ENCODE measurements at regions not wholly inside any gene's neighbourhood (a gene's known extent, or its start where the extent isn't known, plus 50 kb on each side); places are given as distances from the start of the nearest gene placed in this dataset.
"Not testable (repeated sequence)": the region's sequence is repeated elsewhere in the genome, so short reads cannot be mapped to it uniquely, and the experiment has no call there.

GRCh38 chr19:13712767-13713201, 51.5 kb upstream of the MRI1 start:
- no peak for DNase-seq (ENCODE audit: low spot score)

- DNase-seq (ENCODE audit: low spot score): no peak
Observed at GRCh38 chr19:13707915-13708314, 56.4 kb upstream of the MRI1 start.

- no peak for DNase-seq (ENCODE audit: low spot score)
Observed at GRCh38 chr19:13705928-13706447, 58.3 kb upstream of the MRI1 start.

- DNase-seq (ENCODE audit: low spot score): no peak
Observed at GRCh38 chr19:13705201-13705600, 59.1 kb upstream of the MRI1 start.

GRCh38 chr19:13701624-13702023, 62.7 kb upstream of the MRI1 start:
- no peak for DNase-seq (ENCODE audit: low spot score)

GRCh38 chr19:13700621-13701020, 63.7 kb upstream of the MRI1 start:
- DNase-seq (ENCODE audit: low spot score): no peak

GRCh38 chr19:13699786-13700185, 64.5 kb upstream of the MRI1 start:
- no peak for DNase-seq (ENCODE audit: low spot score)

- no peak for DNase-seq (ENCODE audit: low spot score)
Observed at GRCh38 chr19:13696839-13697238, 67.5 kb upstream of the MRI1 start.

- no peak for DNase-seq (ENCODE audit: low spot score)
Observed at GRCh38 chr19:13693889-13694288, 70.4 kb upstream of the MRI1 start.

- peak; percentile 11 for DNase-seq (ENCODE audit: low spot score)
Observed at GRCh38 chr19:13691569-13692435, 72.5 kb upstream of the MRI1 start.

GRCh38 chr19:13689085-13689484, 75.2 kb upstream of the MRI1 start:
- no peak for DNase-seq (ENCODE audit: low spot score)

- DNase-seq (ENCODE audit: low spot score): no peak
Observed at GRCh38 chr19:13684021-13684420, 80.3 kb upstream of the MRI1 start.

GRCh38 chr19:13681509-13681908, 82.8 kb upstream of the MRI1 start:
- peak; percentile 34 for DNase-seq (ENCODE audit: low spot score)

GRCh38 chr19:13680708-13681360, 83.5 kb upstream of the MRI1 start:
- DNase-seq (ENCODE audit: low spot score): not testable (repeated sequence)

GRCh38 chr19:13676967-13677366, 87.4 kb upstream of the MRI1 start:
- not testable (repeated sequence) for DNase-seq (ENCODE audit: low spot score)

GRCh38 chr19:13672480-13673175, 91.7 kb upstream of the MRI1 start:
- not testable (repeated sequence) for DNase-seq (ENCODE audit: low spot score)

- DNase-seq (ENCODE audit: low spot score): no peak
Observed at GRCh38 chr19:13670846-13671245, 93.5 kb upstream of the MRI1 start.

GRCh38 chr19:13669780-13670355, 94.5 kb upstream of the MRI1 start:
- no peak for DNase-seq (ENCODE audit: low spot score)

GRCh38 chr19:13668964-13669363, 95.4 kb upstream of the MRI1 start:
- no peak for DNase-seq (ENCODE audit: low spot score)

GRCh38 chr19:13666165-13666564, 98.2 kb upstream of the MRI1 start:
- DNase-seq (ENCODE audit: low spot score): no peak

GRCh38 chr19:13665125-13665905, 99.0 kb upstream of the MRI1 start:
- no peak for DNase-seq (ENCODE audit: low spot score)
